Body of pancreas (tissue), 4 donors: ENCODE measurements at regions not wholly inside any gene's neighbourhood (a gene's known extent, or its start where the extent isn't known, plus 50 kb on each side); places are given as distances from the start of the nearest gene placed in this dataset.
"Not testable (repeated sequence)": the region's sequence is repeated elsewhere in the genome, so short reads cannot be mapped to it uniquely, and the experiment has no call there.

Experiments
- ATAC-seq: fragments of 150-250 bp; one replicate; pipeline ENCODE4 v1.9.1; 2016
- DNase-seq, 4 donors: peaks; one replicate each; pipeline ENCODE4 v3.0.0-alpha.2; 2019
- H3K27ac ChIP-seq, 4 donors: fragments of 200-600 bp; sonication (generic); 1 replicate in 3 of 4; 2 replicates in 1 of 4; pipeline versions ENCODE4 v1.5.1 to v1.6.1; 2016 to 2019; ENCODE audit warnings: mild to moderate bottlenecking in 1 of 4, mixed read lengths in 1 of 4, moderate library complexity in 1 of 4
- H3K27me3 ChIP-seq, 2 donors: fragments of 200-600 bp; sonication (generic); one replicate each; pipeline ENCODE4 v1.6.0; 2016; ENCODE audit warnings: mild to moderate bottlenecking in 1 of 2
- H3K36me3 ChIP-seq, 2 donors: fragments of 200-600 bp; sonication (generic); replicated peaks in 1 of 2; 2 replicates each; pipeline ENCODE4 v1.5.1; 2016; ENCODE audit warnings: low read depth in 2 of 2; ENCODE audit not compliant: insufficient read depth in 1 of 2
- H3K4me1 ChIP-seq: fragments of 200-600 bp; sonication (generic); one replicate; pipeline ENCODE4 v1.6.0; 2016
- H3K4me3 ChIP-seq, 2 donors: fragments of 200-600 bp; sonication (generic); 1 replicate in 1 of 2; 2 replicates in 1 of 2; pipeline ENCODE4 v1.5.1; 2016 to 2019
- H3K9me3 ChIP-seq, 3 donors: fragments of 200-600 bp; sonication (generic); 1 replicate in 2 of 3; 2 replicates in 1 of 3; pipeline ENCODE4 v1.5.1; 2016
- POLR2A ChIP-seq, 3 donors: fragments of 450-650 bp; IDR thresholded peaks; one replicate each; pipeline ENCODE4 v1.6.1; 2016; ENCODE audit warnings: antibody characterized with exemption in 3 of 3, mild to moderate bottlenecking in 2 of 3
- WGBS, 2 donors: methylation state at CpG; one replicate each; pipeline ENCODE4 v1.1.5; 2017; 5-methylcytosine and 5-hydroxymethylcytosine counted together
- intact Hi-C: fragments of 100-400 bp; cut with DNase I; formaldehyde crosslinking; loops from one replicate; pipeline ENCODE4 v1.15.1; 2023
- TF ChIP-seq, protein P1 (sequence below), 7 experiments: fragments of 450-650 bp in 4 of 7; fragments of 200-600 bp in 3 of 7; sonication (generic) in 3 of 7; IDR thresholded peaks; one replicate each; pipeline ENCODE4 v1.5.1; 2016 to 2019; ENCODE audit warnings: antibody characterized with exemption in 7 of 7

DNA sequence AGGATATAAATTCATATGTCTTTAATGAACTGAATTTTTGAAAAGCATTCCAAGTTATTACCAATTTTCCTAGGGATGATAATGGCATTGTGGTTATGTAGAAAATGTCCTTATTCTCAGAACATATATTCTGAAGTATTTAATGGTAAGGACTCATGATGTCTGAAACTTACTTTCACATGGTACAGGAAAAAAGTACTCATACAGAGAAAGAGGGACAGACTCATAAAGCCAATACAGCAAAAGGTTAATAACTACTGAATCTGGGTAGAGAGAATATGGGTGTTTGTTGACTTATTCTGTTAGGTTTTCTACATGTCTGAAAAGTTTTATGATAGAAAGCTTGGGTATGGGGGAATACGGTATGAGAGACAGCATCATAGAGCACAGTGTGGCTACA, 84.3 kb upstream of the SERTAD2 start:
- DNase-seq, result no peak
- no peaks in the 10 kb centered on the region for H3K4me1 ChIP-seq
- 95 to 100% methylated on average over 1 of the region's 1 CpG for WGBS, 2 donors
- no peaks in the 10 kb centered on the region for H3K27me3 ChIP-seq
- H3K27ac ChIP-seq, result no peak overlapping the region
- H3K9me3 ChIP-seq, result no peaks in the 10 kb centered on the region
- no peak overlapping the region for H3K4me3 ChIP-seq
- intact Hi-C loops, result no loop called here
- TF ChIP-seq, protein P1, sequence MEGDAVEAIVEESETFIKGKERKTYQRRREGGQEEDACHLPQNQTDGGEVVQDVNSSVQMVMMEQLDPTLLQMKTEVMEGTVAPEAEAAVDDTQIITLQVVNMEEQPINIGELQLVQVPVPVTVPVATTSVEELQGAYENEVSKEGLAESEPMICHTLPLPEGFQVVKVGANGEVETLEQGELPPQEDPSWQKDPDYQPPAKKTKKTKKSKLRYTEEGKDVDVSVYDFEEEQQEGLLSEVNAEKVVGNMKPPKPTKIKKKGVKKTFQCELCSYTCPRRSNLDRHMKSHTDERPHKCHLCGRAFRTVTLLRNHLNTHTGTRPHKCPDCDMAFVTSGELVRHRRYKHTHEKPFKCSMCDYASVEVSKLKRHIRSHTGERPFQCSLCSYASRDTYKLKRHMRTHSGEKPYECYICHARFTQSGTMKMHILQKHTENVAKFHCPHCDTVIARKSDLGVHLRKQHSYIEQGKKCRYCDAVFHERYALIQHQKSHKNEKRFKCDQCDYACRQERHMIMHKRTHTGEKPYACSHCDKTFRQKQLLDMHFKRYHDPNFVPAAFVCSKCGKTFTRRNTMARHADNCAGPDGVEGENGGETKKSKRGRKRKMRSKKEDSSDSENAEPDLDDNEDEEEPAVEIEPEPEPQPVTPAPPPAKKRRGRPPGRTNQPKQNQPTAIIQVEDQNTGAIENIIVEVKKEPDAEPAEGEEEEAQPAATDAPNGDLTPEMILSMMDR (IDR thresholded peaks at IDR 0.05), result no peak
- TF ChIP-seq POLR2A (IDR thresholded peaks at IDR 0.05), result no peak
- ATAC-seq, result no peak
- H3K36me3 ChIP-seq, result no peaks in the 10 kb centered on the region

- H3K4me1 ChIP-seq, result no peaks in the 10 kb centered on the region
- H3K9me3 ChIP-seq, result no peaks in the 10 kb centered on the region
- H3K27me3 ChIP-seq, result no peaks in the 10 kb centered on the region
- H3K36me3 ChIP-seq, result no peaks in the 10 kb centered on the region
- 77 to 85% methylated on average over 1 of the region's 1 CpG for WGBS, 2 donors
- no peak overlapping the region for H3K4me3 ChIP-seq
- ATAC-seq, result no peak
- intact Hi-C loops, result no loop called here
- no peak overlapping the region for H3K27ac ChIP-seq
- no peak for DNase-seq
- TF ChIP-seq POLR2A (IDR thresholded peaks at IDR 0.05), result no peak
- TF ChIP-seq, protein P1 (IDR thresholded peaks at IDR 0.05), result no peak
Measured at GRCh38 chr2:64742678-64743077, 89.0 kb upstream of the SERTAD2 start.

- Histone ChIP-seq H3K4me3 (no peak overlapping the region), H3K27me3 (no peaks in the 10 kb centered on the region), H3K4me1 (no peaks in the 10 kb centered on the region), H3K27ac (no peak overlapping the region), H3K36me3 (no peaks in the 10 kb centered on the region), H3K9me3 (no peaks in the 10 kb centered on the region)
- DNase-seq (no peak), ATAC-seq (no peak)
- TF ChIP-seq, protein P1 (IDR thresholded peaks at IDR 0.05), result no peak
- TF ChIP-seq POLR2A (IDR thresholded peaks at IDR 0.05), result no peak
- WGBS, 2 donors, result 75 to 80% methylated on average over 2 of the region's 2 CpGs
- intact Hi-C loops, result no loop called here
Measured at GRCh38 chr2:64743739-64744330, 90.1 kb upstream of the SERTAD2 start.

GRCh38 chr2:64745562-64745961, 91.8 kb upstream of the SERTAD2 start:
- no peaks in the 10 kb centered on the region for H3K9me3 ChIP-seq
- DNase-seq (no peak), ATAC-seq (no peak)
- WGBS, 2 donors, result 70 to 71% methylated on average over 2 of the region's 2 CpGs
- no peaks in the 10 kb centered on the region for H3K27me3 ChIP-seq
- peaks cover 9% of the 10 kb centered on the region for H3K4me1 ChIP-seq
- H3K27ac ChIP-seq, result no peak overlapping the region
- H3K36me3 ChIP-seq, result no peaks in the 10 kb centered on the region
- no peak overlapping the region for H3K4me3 ChIP-seq
- intact Hi-C loops, result no loop called here
- TF ChIP-seq, protein P1 (IDR thresholded peaks at IDR 0.05), result no peak
- no peak for TF ChIP-seq POLR2A (IDR thresholded peaks at IDR 0.05)

DNA sequence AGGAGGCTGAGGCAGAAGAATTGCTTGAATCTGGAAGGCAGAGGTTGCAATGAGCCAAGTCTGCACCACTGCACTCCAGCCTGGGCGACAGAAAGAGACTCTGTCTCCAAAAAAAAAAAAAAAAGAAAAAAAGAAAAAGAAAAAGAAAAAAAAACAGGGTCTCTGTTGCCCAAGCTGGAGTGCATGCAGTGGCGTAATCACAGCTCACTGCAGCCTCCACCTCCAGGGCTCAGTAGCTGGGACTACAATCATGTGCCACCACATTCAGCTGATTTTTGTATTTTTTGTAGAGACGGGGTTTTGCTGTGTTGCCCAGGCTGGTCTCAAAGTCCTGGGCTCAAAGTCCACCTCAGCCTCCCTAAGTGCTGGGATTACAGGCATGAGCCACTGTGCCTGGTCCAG, 94.0 kb upstream of the SERTAD2 start:
- intact Hi-C loops, result not testable (repeated sequence)
- 65 to 70% methylated on average over 3 of the region's 3 CpGs for WGBS, 2 donors

More for the DNA sequence above, 94.0 kb upstream of the SERTAD2 start:
- H3K27ac ChIP-seq, H3K9me3 ChIP-seq, H3K4me3 ChIP-seq, ATAC-seq, H3K27me3 ChIP-seq, DNase-seq, H3K36me3 ChIP-seq: not testable (repeated sequence)
- H3K4me1 ChIP-seq, result peaks cover 14% of the 10 kb centered on the region
